Smooth muscle cell (in vitro differentiated cells): ENCODE measurements at regions not wholly inside any gene's neighbourhood (a gene's known extent, or its start where the extent isn't known, plus 50 kb on each side); places are given as distances from the start of the nearest gene placed in this dataset.
A peak's percentile ranks its signal among the peaks of the same experiment; 100 is the strongest.

Experiments
- DNase-seq: peaks from one replicate; lab custom pipeline; 2025; ENCODE audit not compliant: unreplicated experiment; lab: John Stamatoyannopoulos, UW
- H2AFZ ChIP-seq: fragments of 200-600 bp; sonication (generic); 2 replicates; pipeline ENCODE4 v1.6.0; 2016; ENCODE audit warnings: antibody characterized with exemption, low read depth, mild to moderate bottlenecking
- H3F3A ChIP-seq: fragments of 200-600 bp; sonication (generic); 2 replicates; pipeline ENCODE4 v1.6.0; 2017; ENCODE audit warnings: antibody characterized with exemption, low read depth
- H3K27ac ChIP-seq: fragments of 200-600 bp; sonication (generic); 2 replicates; pipeline ENCODE4 v1.5.1; 2016; ENCODE audit warnings: low read depth, mild to moderate bottlenecking
- H3K27me3 ChIP-seq: fragments of 200-600 bp; sonication (generic); 2 replicates; pipeline ENCODE4 v1.6.1; 2016; ENCODE audit warnings: low read depth, mild to moderate bottlenecking
- H3K36me3 ChIP-seq: fragments of 200-600 bp; sonication (generic); 2 replicates; pipeline ENCODE4 v1.5.1; 2016; ENCODE audit warnings: low read depth
- H3K4me1 ChIP-seq: fragments of 200-600 bp; sonication (generic); 2 replicates; pipeline ENCODE4 v1.5.1; 2016; ENCODE audit warnings: low read depth
- H3K4me2 ChIP-seq: fragments of 200-600 bp; sonication (generic); 2 replicates; pipeline ENCODE4 v1.6.0; 2016; ENCODE audit warnings: mild to moderate bottlenecking
- H3K4me3 ChIP-seq: fragments of 200-600 bp; sonication (generic); 2 replicates; pipeline ENCODE4 v1.5.1; 2016; ENCODE audit warnings: mild to moderate bottlenecking
- H3K79me2 ChIP-seq: fragments of 200-600 bp; sonication (generic); 2 replicates; pipeline ENCODE4 v1.6.0; 2016; ENCODE audit warnings: low read depth, mild to moderate bottlenecking
- H3K9ac ChIP-seq: fragments of 200-600 bp; sonication (generic); 2 replicates; pipeline ENCODE4 v1.6.0; 2016; ENCODE audit warnings: low read depth
- H3K9me3 ChIP-seq: fragments of 200-600 bp; sonication (generic); replicated peaks from 2 replicates; pipeline ENCODE4 v1.5.1; 2016; ENCODE audit warnings: low read depth
- H4K20me1 ChIP-seq: fragments of 200-600 bp; sonication (generic); 2 replicates; pipeline ENCODE4 v1.6.0; 2016; ENCODE audit warnings: low read depth
- CTCF ChIP-seq: fragments of 200-600 bp; sonication (generic); IDR thresholded peaks from 2 replicates; pipeline ENCODE4 v1.5.1; 2017; ENCODE audit warnings: borderline replicate concordance, mild to moderate bottlenecking, antibody characterized with exemption; ENCODE audit not compliant: insufficient read depth, poor library complexity, severe bottlenecking
- WGBS: methylation state at CpG from one replicate; pipeline ENCODE4 v1.1.7; 2016; ENCODE audit warnings: low lambda C conversion rate; 5-methylcytosine and 5-hydroxymethylcytosine counted together

GRCh38 chr2:228615496-228615895, 434.0 kb upstream of the SPHKAP start:
- no peak overlapping the region for H2AFZ ChIP-seq
- no peaks in the 10 kb centered on the region for H3K36me3 ChIP-seq
- H3K79me2 ChIP-seq = no peaks in the 10 kb centered on the region
- no peaks in the 10 kb centered on the region for H3K9me3 ChIP-seq
- H3K27ac ChIP-seq = no peak overlapping the region
- no peak overlapping the region for H3K4me2 ChIP-seq
- H3K9ac ChIP-seq = no peak overlapping the region
- H3K4me3 ChIP-seq = no peak overlapping the region
- DNase-seq = no peak
- no peaks in the 10 kb centered on the region for H3K4me1 ChIP-seq
- TF ChIP-seq CTCF = no peak
- H3F3A ChIP-seq = no peaks in the 10 kb centered on the region
- H4K20me1 ChIP-seq = no peaks in the 10 kb centered on the region
- no peaks in the 10 kb centered on the region for H3K27me3 ChIP-seq
- 91% methylated on average over 3 of the region's 3 CpGs for WGBS

GRCh38 chr2:228614741-228615140, 433.3 kb upstream of the SPHKAP start:
- H3F3A ChIP-seq = no peaks in the 10 kb centered on the region
- H3K4me3 ChIP-seq = no peak overlapping the region
- H4K20me1 ChIP-seq = no peaks in the 10 kb centered on the region
- WGBS = 81% methylated on average over 2 of the region's 2 CpGs
- no peak overlapping the region for H3K9ac ChIP-seq
- H2AFZ ChIP-seq = no peak overlapping the region
- no peaks in the 10 kb centered on the region for H3K4me1 ChIP-seq
- no peak for DNase-seq
- H3K27me3 ChIP-seq = no peaks in the 10 kb centered on the region
- H3K4me2 ChIP-seq = no peak overlapping the region
- H3K36me3 ChIP-seq = no peaks in the 10 kb centered on the region
- no peaks in the 10 kb centered on the region for H3K79me2 ChIP-seq
- no peak for TF ChIP-seq CTCF
- H3K9me3 ChIP-seq = no peaks in the 10 kb centered on the region
- no peak overlapping the region for H3K27ac ChIP-seq

DNA sequence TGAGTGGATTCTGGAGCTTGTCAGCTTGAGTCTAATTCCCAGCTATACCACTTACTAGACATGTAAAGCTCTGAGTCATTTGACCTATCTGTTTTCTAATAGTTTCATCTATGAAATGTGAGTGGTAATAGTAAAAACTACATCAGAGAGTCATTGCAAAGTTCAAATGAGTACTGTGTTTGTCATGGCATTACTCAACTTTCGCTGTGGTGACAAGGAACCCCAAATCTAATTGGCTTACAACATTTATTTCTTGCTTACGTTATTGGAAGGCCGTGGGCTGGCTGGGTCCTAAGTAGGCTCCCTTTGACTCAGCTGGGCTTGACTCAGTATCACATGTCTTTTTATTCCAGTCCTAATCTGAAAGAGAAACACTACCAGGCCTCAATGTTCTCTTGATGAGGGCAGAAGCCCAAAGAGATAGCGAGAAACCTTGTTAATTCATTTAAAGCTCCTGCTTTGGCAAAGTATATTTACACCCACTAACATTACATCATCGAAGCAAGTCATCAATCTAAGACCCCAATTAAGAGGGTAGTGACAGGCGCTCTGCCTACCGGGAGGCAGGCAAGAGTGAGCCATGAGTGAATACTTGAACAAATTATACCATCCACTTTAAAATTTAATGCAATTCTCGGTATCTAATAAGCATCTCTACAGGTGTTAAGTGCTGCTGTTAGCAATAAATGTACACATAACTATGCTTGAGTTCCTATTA, 431.8 kb upstream of the SPHKAP start:
- H3K4me3 ChIP-seq = no peak overlapping the region
- no peak for TF ChIP-seq CTCF
- no peaks in the 10 kb centered on the region for H3K9me3 ChIP-seq
- no peak overlapping the region for H3K4me2 ChIP-seq
- H3K9ac ChIP-seq = peak overlapping the region; percentile 79
- WGBS = 55% methylated on average over 8 of the region's 8 CpGs
- no peaks in the 10 kb centered on the region for H3K4me1 ChIP-seq
- no peaks in the 10 kb centered on the region for H4K20me1 ChIP-seq
- H3K27ac ChIP-seq = peak overlapping the region; percentile 93
- H3K79me2 ChIP-seq = no peaks in the 10 kb centered on the region
- DNase-seq = no peak
- H2AFZ ChIP-seq = no peak overlapping the region
- no peaks in the 10 kb centered on the region for H3F3A ChIP-seq
- no peaks in the 10 kb centered on the region for H3K36me3 ChIP-seq
- no peaks in the 10 kb centered on the region for H3K27me3 ChIP-seq

- no peaks in the 10 kb centered on the region for H3K79me2 ChIP-seq
- H3K4me2 ChIP-seq = no peak overlapping the region
- H2AFZ ChIP-seq = no peak overlapping the region
- no peak for TF ChIP-seq CTCF
- no peaks in the 10 kb centered on the region for H3K4me1 ChIP-seq
- DNase-seq = no peak
- H4K20me1 ChIP-seq = no peaks in the 10 kb centered on the region
- H3F3A ChIP-seq = no peaks in the 10 kb centered on the region
- WGBS = 91% methylated on average over 1 of the region's 1 CpG
- no peaks in the 10 kb centered on the region for H3K36me3 ChIP-seq
- H3K27ac ChIP-seq = no peak overlapping the region
- no peak overlapping the region for H3K4me3 ChIP-seq
- no peak overlapping the region for H3K9ac ChIP-seq
- H3K27me3 ChIP-seq = no peaks in the 10 kb centered on the region
- no peaks in the 10 kb centered on the region for H3K9me3 ChIP-seq
These were observed 429.7 kb upstream of the SPHKAP start for GRCh38 chr2:228611171-228611570.
